GM12875 (cell line): ENCODE measurements at regions not wholly inside any gene's neighbourhood (a gene's known extent, or its start where the extent isn't known, plus 50 kb on each side); places are given as distances from the start of the nearest gene placed in this dataset.

ENCODE experiments used
- H3K4me3 ChIP-seq: one replicate; pipeline ENCODE4 v1.5.1; 2011; ENCODE audit warnings: low read depth, low read length, control low read depth
- CTCF ChIP-seq: IDR thresholded peaks from 2 replicates; pipeline ENCODE4 v1.5.1; 2011; ENCODE audit warnings: low read depth, mild to moderate bottlenecking, control low read depth, inconsistent platforms, low read length, moderate library complexity, borderline replicate concordance; ENCODE audit not compliant: insufficient read depth

- no peak overlapping the region for H3K4me3 ChIP-seq
- TF ChIP-seq CTCF = no peak
Measured at GRCh38 chr2:240368781-240369331, 66.6 kb upstream of the GPC1 start.

- H3K4me3 ChIP-seq = no peak overlapping the region
- TF ChIP-seq CTCF = no peak
Measured at GRCh38 chr2:240369335-240369734, 66.1 kb upstream of the GPC1 start.

- TF ChIP-seq CTCF = no peak
- H3K4me3 ChIP-seq = no peak overlapping the region
Measured at GRCh38 chr2:240369801-240370585, 65.5 kb upstream of the GPC1 start.

GRCh38 chr2:240371129-240372000, 64.1 kb upstream of the GPC1 start:
- TF ChIP-seq CTCF = no peak
- no peak overlapping the region for H3K4me3 ChIP-seq

- no peak for TF ChIP-seq CTCF
- H3K4me3 ChIP-seq = no peak overlapping the region
Measured at GRCh38 chr2:240372101-240372500, 63.4 kb upstream of the GPC1 start.

- TF ChIP-seq CTCF = no peak
- no peak overlapping the region for H3K4me3 ChIP-seq
Measured at GRCh38 chr2:240373289-240373885, 62.1 kb upstream of the GPC1 start.
